Lung microvascular endothelial cell (primary cell): ENCODE measurements at regions not wholly inside any gene's neighbourhood (a gene's known extent, or its start where the extent isn't known, plus 50 kb on each side); places are given as distances from the start of the nearest gene placed in this dataset.
"Not testable (repeated sequence)": the region's sequence is repeated elsewhere in the genome, so short reads cannot be mapped to it uniquely, and the experiment has no call there.

ENCODE experiments used
- DNase-seq, 2 donors: peaks; one replicate each; pipeline versions ENCODE4 v3.0.0 to v3.0.0-alpha.2; 2010; ENCODE audit warnings: low read depth in 2 of 2

DNA sequence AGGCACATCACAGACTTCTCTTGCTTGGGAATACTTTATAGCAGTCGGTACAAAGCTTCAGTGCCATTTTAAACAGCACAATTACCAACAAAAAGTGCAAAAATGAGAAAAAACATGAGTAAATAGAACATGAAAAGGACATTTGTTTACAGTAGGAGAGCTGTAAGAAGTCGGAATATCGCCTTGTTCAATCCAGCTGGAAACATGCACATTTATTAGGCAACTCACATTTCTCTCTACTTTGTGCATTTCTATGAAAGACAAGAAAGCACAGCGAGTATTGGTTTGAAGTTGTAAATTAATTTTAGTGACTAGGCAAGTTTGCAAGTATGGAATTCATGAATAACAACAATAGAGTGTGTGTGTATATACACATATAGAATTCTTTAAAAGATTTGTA, 484.7 kb downstream of the DACH1 start:
- no peak for DNase-seq

DNA sequence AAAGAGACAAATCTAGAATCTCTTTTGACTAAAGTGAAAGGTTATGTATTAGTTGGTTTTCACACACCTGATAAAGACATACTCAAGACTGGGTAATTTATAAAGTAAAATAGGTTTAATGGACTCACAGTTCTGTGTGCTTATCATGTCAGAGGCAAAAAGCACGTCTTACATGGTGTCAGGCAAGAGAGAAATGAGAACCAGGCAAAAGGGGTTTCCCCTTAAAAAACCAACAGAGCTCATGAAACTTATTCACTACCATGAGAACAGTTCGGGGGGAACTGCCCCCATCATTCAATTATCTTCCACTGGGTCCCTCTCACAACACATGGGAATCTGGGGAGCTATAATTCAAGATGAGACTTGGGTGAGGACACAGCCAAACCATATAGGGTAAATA, 486.8 kb downstream of the DACH1 start:
- DNase-seq = no peak

DNA sequence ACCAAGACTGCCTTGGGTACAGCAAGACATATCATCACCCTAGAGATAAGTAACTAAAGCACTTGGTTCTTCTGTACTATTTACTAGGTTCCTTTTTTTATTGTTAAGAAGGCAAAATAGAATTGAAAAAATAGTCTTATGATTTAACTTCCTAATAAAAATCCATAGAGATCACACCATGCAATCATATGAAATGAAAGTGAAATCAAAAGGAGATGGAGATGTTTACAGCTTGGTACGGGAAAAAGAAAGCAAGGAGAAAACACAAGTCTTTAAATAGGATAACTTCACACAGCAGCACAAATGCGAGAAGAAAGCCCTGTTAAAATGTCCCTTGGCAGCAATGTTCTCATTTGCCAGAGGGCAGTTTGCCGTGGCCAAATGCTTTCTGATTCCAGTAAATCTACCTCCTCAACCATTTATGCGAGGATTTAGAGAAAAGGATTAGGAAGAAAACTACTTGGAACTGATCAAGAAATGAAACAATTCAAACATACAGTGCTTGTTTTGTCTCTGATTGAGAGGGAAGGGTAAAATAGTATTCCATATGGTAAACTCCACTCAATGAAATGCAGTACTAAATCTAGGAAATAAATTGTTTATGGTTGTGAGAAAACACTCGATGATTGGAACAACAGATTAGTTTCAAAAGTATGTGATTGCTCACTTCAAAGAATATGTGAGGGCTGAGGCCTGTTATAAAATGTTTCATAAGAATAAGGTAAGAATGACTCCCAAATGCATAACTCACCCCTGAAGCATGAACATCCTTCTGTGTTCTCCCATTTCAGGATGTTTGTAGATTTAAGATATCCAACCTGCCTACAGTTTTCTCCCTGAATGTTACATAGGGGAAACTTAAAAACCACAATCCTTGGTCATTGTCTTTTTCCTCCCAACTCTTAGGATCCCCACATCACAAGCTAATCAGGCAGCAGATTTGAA, 487.8 kb downstream of the DACH1 start:
- peak in 1 of 2 donors; percentile 12 for DNase-seq

DNA sequence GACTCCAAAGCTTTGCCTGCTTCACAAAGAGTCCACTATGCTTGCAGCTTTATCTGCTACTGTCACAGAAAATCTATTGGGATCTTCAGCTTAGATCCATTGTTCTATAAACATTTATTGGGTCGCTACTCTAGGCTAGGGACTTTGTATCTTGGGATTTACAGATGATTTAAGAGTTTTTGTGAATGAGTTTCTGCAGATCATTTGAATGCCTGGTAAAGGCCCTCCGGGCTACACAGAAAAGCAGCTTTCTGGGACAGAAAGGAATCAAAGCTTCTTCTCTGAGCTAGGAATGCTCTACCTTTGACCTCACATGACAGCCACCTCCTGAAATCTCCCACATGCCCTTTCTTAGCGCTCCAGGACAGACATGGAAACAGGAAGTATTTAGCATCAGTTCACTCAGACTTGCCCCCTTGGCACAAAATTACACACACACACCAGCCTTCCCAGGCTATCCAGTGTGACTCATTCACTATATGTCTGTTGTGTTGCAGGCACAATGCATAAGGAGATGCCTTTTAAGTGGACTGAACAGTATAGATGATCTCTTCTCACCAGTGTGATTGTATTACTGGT, 492.4 kb downstream of the DACH1 start:
- no peak for DNase-seq

DNA sequence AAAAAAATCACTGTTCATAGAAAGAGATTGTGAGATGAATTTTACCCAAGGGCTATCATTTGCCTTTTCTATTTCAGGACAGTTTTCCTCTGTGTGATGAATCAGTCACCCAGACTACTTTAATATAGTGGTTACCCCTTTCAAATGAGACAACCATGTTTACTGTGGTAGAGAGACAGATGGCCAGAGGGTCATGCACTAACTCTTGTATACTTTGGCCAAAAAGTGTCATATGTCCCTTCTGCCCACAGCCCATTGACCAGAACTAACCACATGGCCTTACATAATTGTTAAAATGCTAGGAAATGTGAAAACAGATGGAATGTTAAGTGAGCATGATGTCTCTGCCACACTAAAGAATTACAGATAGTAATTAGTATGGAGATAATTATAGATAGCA, 498.7 kb downstream of the DACH1 start:
- DNase-seq = no peak

DNA sequence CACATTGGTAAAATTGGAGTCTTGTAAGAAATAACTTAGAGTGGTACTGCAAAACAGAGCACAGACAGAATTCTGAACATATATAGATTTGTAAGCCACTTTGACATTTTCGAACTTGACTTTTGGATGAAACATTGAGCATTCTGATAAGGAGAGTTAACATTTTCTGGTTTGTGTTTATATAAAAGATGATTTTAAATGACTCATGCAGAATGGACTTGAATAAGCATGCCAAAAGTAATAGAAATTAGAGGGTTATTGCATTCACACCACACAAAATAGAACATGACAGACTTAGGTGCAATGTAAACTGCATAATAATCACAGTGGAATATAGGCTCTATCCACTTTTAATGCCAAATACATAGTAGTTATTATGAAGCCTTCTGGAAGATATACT, 507.0 kb downstream of the DACH1 start:
- no peak for DNase-seq

DNA sequence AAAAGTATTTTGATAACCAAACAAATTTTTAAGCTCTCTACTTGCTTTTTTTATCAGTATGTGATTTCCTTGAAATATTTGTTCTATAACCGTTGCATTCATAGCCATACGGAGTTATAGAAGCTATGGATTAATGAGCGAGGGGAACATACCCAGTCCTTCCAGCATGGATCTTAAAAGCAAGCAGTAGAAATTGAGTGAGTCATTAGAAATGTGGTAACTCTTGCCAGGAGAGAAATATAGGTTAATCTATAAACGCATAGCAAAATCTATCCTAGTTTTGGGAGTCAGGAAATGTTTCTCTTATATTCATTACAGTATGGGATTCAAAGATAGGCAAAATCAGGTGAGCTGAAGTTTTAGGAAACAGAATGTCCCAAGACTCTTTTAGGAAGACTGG, 507.4 kb downstream of the DACH1 start:
- DNase-seq = no peak

DNA sequence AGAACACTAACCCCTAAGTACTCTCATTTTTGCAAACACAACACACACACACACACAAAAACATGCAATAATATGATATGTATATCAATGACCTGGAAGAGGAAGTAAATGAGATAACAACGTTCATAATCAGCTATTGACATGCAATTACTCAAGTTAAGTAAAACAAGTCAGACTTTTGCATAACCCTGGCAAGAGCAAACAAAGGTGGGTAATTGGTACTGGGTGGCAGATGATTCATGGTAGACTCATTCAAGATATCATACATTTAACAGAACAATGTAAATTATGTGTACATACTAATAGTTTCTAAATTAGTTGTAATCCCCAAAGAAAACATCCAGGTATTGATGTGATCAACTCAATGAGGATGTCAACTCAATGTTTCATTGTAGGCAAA, 508.8 kb downstream of the DACH1 start:
- DNase-seq = no peak

DNA sequence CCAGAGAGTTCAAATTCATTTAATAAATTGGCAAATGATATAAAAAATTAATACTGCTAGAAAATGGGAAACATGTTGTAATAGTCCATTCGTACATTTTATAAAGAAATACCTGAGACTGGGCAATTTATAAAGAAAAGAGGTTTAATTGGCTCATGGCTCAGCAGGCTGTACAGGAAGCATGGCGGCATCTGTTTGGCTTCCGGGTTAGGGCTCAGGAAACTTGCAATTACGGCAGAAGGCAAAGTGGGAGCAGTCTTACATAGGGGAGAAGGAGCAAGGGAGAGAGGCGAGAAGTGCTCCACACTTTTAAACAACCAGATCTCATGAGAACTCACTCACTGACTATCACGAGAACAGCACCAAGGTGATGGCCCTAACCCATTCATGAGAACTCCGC, 512.0 kb downstream of the DACH1 start:
- DNase-seq = no peak

DNA sequence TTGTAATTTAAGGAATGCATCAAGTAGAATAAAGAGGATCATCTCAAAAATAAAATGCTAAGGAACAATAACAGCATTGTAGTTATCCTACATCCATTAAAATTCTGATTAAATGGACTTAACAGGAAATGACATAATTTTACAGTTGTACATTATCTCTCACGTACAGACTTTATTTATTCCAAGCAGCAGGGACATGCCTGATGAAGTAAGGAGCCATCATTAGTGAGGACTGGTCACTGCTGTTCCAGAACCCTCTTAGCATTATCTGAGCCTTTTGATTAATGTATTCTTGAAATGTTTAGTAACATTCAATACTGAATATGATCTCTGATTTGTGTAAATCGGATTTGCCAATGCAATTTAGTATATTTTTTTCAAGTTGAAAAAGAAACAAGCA, 516.1 kb downstream of the DACH1 start:
- DNase-seq = no peak

DNA sequence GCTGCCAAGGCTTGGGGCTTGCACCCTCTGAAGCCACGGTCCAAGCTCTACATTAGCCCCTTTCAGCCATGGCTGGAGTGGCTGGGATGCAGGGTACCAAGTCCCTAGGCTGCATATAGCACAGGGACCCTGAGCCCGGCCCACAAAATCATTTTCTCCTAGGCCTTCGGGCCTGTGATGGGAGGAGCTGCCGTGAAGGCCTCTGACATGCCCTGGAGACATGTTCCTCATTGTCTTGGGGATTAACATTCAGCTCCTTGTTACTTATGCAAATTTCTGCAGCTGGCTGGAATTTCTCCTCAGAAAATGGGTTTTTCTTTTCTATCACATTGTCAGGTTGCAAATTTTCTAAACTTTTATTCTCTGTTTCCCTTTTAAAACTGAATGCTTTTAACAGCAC, 521.1 kb downstream of the DACH1 start:
- not testable (repeated sequence) for DNase-seq

DNA sequence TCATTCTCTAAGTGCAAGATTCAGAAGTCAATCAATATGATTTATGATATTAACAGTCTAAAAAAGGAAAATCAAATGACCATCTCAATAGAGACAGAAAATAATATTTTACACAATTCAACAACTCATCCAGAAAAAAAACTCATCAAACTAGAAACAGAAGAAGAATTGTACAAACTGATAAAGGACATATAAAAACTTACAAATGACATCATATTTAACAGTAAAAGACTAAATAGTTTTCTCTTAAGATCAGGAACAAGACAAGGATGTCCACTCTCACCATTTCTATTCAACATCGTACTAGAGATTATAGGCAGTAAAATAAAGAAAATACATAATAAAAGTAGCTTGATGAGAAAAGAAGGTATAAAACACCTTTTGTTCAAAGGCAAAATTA, 527.3 kb downstream of the DACH1 start:
- DNase-seq = no peak

DNA sequence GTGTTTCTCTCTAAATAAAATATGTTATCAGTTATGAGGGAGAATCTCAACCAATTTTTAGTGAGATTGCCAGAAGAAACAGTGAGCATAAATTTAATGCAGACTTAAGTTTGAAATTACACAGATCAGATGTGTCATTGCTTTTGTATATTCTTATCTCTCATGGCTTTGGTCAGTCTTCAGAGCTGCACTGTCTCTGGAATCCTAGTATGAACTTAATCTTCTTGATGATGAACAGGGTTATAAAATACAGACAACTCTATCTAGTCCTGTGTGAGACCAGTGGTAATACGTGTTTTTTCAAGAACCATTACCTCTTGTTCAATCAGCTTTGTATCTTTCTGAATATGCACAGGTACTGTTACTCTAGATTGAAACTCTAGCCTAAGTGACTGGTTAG, 528.0 kb downstream of the DACH1 start:
- DNase-seq = no peak

DNA sequence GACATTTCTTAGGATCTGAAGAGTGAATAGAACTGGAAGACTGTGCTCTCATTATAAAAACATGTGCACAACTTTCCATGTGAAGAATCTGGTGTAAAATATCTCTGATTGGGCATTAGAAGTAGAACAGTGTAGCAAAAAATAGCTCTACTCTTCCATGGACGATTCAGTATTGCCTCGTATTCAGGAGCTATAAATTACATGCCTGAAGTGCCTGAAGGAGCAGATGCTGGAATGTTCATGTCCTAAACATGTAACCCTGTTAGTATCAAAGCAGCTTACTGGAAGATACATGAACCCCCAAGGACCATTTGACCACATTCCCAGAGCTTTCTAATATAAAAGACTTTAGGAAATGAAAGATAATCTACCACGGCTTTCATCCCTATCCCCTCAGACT, 528.9 kb downstream of the DACH1 start:
- DNase-seq = no peak

DNA sequence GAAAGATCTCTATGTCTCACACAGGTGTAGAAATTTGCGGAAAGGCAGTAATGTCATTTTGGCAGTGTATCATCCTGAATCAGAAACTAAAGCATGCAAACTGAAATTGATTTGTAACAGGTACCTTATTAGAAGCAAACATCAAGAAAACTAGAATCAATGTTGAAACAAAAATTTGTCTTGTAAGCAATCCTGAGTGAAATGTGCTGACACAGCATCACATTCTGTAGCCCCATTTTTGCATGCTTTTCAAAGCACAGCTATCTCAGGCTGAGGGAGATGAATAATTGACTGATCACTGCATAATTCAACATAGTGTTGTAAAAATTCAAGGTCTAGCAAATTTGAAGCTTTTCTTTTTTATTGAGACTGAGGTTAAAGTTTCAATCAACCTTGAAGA, 539.7 kb downstream of the DACH1 start:
- DNase-seq = no peak

DNA sequence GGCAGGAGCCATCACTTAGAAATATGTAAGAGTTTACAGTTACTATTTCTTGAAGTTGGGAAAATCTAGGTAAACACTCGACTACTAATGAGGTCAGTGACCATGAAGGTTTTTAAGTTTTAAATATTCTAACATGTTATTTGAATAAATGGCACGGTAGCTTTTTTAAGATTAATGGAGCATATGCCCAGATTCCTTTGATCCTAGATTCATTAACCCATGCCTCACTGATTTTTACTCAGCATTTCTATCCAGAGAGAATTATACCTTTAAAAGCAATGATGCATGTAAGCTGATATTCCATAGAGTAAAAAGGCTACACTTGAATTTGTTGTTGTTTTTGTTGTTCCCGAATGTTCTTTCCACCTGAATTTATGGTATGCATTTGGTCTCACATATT, 541.4 kb downstream of the DACH1 start:
- no peak for DNase-seq

DNA sequence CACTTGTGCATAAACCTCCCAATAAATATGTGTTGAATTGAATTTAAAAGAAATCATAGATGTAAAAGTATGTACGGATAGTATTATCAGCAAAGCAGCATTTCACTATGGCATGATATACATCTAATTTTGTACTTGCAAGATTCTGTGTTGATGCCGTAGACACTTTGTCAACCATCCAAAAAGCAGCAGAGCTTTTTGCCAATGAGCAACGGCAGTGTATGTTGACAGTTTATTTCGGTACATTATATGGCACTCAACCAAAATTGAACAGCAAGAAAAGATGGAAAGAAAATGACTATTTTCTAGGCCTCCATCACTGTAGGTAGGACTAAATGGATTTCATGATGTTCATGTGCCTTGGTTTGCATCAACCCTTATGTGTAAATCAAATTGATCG, 543.7 kb downstream of the DACH1 start:
- DNase-seq = no peak

DNA sequence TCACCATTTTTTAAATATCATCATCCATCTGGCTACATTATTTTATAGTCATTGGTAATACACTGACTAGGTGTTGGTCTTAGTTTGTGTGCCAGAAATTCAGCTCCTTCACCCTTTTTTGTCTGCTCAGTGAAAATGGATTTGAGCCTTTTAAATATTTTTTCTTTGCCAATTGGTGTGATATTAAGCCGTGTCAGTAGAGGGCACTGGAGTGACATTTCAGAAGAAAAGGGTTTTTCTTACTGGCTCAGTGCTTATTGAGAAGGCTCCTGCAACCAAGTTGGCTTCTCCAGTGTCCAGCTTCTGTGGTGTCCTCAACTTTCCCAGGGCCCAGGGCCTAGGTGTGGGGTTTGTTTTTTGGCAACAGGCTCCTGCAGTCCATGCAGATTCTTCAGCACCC, 546.6 kb downstream of the DACH1 start:
- peak; percentile 16 to 54 for DNase-seq

DNA sequence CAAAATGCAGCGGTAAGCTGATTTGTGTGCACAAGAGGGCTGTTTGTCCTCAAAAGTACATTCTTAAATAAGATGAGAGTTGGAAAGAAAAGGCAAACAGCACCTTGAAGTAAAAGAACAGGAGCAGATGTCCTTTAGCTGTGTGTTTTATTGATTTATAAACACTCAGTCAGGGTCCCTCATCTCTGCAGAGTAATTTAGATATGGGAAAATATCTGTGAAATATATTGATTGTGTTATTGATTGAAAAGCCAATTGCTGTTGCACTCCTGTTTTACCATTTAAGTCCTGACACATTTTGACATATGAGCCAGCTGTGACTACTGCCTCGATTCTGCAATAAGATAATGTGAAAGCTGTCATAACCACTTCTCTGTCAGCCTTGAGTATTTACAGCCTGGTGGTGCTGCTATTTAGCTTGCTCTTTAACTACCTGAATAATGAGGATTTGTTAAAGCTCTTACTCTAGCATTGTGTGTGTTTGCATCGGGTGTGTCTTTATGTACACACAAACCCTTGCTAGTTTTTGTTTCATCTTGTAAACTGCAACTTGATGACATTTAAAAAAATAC, 550.1 kb downstream of the DACH1 start:
- no peak for DNase-seq

DNA sequence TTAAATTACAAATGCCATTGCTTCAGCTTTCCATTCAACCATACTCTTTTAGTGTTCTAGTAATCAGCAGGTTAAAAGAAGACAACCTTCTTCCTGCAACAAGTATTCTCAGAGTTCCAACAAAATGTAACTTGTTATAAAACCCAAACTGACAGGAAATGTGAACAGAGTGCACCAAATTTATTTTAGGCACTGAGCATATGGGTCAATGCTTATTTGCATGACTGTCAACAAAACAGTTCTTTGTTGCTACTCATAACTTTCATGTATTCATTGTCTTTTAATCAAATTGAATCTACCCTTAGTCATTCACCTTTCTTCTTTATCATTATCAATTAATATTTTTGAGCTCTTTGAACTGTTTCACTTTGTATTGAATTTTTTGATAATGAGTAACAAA, 554.1 kb downstream of the DACH1 start:
- DNase-seq = no peak

DNA sequence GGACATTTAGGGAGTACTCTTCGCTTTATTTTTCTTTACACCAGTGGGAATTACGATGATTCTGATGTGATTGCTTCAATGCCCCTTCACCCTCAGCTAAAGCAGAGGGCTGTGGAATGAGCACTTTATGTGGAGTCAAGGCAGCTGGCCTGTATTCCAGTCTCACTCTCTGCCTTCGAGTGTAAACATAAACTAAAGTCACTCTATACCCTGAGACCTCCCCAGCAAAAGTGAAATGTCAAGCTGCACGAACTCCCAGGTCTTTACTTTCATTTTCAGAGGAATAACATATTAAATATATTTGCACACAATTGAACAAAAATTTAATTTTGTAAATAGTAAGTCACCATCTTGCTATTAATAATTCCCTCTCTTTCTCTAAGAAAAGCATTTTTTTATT, 557.1 kb downstream of the DACH1 start:
- DNase-seq = no peak

DNA sequence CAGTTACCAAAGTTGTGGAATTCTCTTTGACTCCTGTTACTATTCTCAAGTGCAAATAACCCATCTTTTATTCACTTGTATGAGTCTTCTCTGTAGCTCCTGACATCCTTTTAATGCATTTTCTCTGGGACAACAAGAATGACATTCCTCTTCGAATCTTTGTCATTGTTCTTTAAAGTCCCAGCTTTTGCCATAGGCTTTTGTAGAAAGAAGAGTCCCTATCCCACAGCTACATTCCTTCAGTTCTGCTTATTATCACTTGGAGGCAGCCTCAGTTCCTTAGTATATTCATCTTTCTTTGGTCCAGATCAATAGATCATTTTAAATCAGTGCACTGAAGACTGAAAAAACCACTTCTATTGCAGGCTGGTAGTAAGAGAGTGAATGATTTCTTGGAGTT, 560.2 kb downstream of the DACH1 start:
- no peak for DNase-seq

DNA sequence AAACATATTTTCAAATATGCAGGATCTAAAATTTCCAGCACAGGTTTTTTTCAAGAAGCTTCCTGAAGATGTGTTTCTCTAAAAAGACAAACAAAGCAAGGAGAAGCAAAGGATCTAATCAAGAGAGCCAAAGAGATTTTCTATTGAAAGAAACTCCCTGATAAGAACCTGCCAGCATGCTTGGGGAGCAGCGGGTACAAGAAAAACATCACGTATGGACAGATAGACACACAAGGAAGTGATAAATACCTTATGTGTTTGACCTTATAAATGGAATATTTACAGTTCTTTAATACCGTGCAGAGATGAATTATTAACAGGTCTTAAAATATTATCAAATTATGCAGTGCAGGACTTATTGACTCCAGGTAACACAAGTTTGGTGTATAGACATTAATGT, 562.1 kb downstream of the DACH1 start:
- DNase-seq = no peak
